ENCODE measurements at regions not wholly inside any gene's neighbourhood (a gene's known extent, or its start where the extent isn't known, plus 50 kb on each side); places are given as distances from the start of the nearest gene placed in this dataset.
A peak's percentile ranks its signal among the peaks of the same experiment; 100 is the strongest.

DNA sequence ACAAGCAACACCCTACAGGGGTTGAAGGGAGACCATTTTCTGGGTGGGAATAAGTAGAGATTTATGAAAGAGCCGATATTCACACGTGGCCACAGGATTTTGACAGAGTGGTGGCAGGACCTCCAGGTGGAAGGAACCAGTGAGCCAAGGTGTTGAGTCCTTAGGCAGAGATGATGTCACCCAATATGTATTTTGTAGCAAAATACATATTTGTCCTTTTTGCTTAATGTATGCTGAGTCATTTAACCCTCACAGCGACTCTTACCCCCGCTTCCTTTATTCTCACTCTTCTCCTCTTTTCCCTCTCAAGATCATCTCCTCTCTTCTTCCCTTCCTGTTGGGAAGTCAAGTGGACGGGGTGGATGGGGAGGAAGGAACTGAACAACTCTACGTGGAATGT, 215.7 kb upstream of the S1PR3 start:
- intact Hi-C loops (cut with micrococcal nuclease), result no loop called here
- H3K79me2 ChIP-seq (ENCODE audit: insufficient read depth, low read length), result no peaks in the 10 kb centered on the region
- H3K4me3 Mint-ChIP-seq, result no peak overlapping the region
- no peak overlapping the region for H3K9ac ChIP-seq (ENCODE audit: insufficient read depth, low read length, poor library complexity, severe bottlenecking)
- TF ChIP-seq, protein P1, sequence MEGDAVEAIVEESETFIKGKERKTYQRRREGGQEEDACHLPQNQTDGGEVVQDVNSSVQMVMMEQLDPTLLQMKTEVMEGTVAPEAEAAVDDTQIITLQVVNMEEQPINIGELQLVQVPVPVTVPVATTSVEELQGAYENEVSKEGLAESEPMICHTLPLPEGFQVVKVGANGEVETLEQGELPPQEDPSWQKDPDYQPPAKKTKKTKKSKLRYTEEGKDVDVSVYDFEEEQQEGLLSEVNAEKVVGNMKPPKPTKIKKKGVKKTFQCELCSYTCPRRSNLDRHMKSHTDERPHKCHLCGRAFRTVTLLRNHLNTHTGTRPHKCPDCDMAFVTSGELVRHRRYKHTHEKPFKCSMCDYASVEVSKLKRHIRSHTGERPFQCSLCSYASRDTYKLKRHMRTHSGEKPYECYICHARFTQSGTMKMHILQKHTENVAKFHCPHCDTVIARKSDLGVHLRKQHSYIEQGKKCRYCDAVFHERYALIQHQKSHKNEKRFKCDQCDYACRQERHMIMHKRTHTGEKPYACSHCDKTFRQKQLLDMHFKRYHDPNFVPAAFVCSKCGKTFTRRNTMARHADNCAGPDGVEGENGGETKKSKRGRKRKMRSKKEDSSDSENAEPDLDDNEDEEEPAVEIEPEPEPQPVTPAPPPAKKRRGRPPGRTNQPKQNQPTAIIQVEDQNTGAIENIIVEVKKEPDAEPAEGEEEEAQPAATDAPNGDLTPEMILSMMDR (IDR thresholded peaks at IDR 0.05), result no peak
- H3K27me3 Mint-ChIP-seq (ENCODE audit: low read depth in 3 of 3), result peaks cover 0 to 6% (median 0%) of the 10 kb centered on the region in 3 donors
- H3K27ac Mint-ChIP-seq, result peak overlapping the region in 2 of 7 donors; percentile 8 to 24
- no peak overlapping the region for H3K4me2 ChIP-seq (replicated peaks; ENCODE audit: extremely low read depth, low read length, poor library complexity, severe bottlenecking)
- no peak overlapping the region for H3K4me3 ChIP-seq (replicated peaks in 1 of 3; ENCODE audit: low read depth in 2 of 3, low read length in 3 of 3)
- H3K36me3 ChIP-seq (replicated peaks in 1 of 2; ENCODE audit: control insufficient read depth in 1 of 2, insufficient read depth in 2 of 2, low read length in 2 of 2), result no peaks in the 10 kb centered on the region
- H3K9me3 ChIP-seq (replicated peaks in 1 of 2; ENCODE audit: control insufficient read depth in 1 of 2, insufficient read depth in 1 of 2, low read length in 2 of 2), result no peaks in the 10 kb centered on the region
- no peak for DNase-seq
- H3K36me3 Mint-ChIP-seq, result peaks cover 0 to 6% of the 10 kb centered on the region in 2 donors
- WGBS (ENCODE audit: insufficient coverage), result no CpG with 5 or more reads among the region's 6 CpGs
- H4K20me1 ChIP-seq (ENCODE audit: insufficient read depth, low read length), result no peaks in the 10 kb centered on the region
- no peaks in the 10 kb centered on the region for H3K27me3 ChIP-seq (ENCODE audit: control insufficient read depth in 2 of 2, insufficient read depth in 2 of 2, low read length in 2 of 2)
- H3K4me1 ChIP-seq (ENCODE audit: control insufficient read depth in 1 of 2, insufficient read depth in 2 of 2, low read length in 2 of 2), result peaks cover 34 to 44% of the 10 kb centered on the region in 2 donors
- no peak overlapping the region for H3K27ac ChIP-seq (ENCODE audit: low read depth in 1 of 2, low read length in 2 of 2)
- peaks cover 0 to 1% (median 0%) of the 10 kb centered on the region in 7 donors for H3K9me3 Mint-ChIP-seq
- H3K4me1 Mint-ChIP-seq, result peaks cover 42% of the 10 kb centered on the region
- H2AFZ ChIP-seq (ENCODE audit: insufficient read depth, low read depth, low read length, poor library complexity, severe bottlenecking), result no peak overlapping the region

DNA sequence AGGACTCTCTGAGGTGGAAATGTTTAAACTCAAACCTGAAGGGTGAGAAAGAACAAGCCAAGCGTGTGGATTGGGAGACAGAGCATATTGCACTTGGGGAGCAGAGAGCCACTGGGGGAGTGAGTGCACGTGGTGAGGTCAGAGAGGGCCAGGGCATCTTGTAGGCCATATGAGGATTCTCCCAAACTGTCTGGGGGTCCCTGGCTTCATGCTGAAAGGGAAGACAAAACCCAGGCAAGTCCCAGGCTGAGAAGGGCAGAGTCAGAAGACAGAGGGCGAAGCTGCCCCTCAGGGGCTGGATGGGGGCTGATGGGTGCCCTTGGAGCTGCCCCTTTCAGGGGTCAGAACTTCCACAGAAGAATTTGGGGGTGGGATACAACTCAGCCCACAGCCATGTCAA, 215.3 kb upstream of the S1PR3 start:
- Mint-ChIP-seq H3K9me3 (peaks cover 0 to 1% (median 0%) of the 10 kb centered on the region in 7 donors), H3K4me3 (no peak overlapping the region), H3K4me1 (peaks cover 42% of the 10 kb centered on the region), H3K36me3 (peaks cover 0 to 6% of the 10 kb centered on the region in 2 donors), H3K27me3 (ENCODE audit: low read depth in 3 of 3) (peaks cover 0 to 6% (median 0%) of the 10 kb centered on the region in 3 donors), H3K27ac (no peak overlapping the region)
- H3K36me3 ChIP-seq (replicated peaks in 1 of 2; ENCODE audit: control insufficient read depth in 1 of 2, insufficient read depth in 2 of 2, low read length in 2 of 2), result no peaks in the 10 kb centered on the region
- H3K4me1 ChIP-seq (ENCODE audit: control insufficient read depth in 1 of 2, insufficient read depth in 2 of 2, low read length in 2 of 2), result peaks cover 34 to 44% of the 10 kb centered on the region in 2 donors
- H4K20me1 ChIP-seq (ENCODE audit: insufficient read depth, low read length), result no peaks in the 10 kb centered on the region
- H2AFZ ChIP-seq (ENCODE audit: insufficient read depth, low read depth, low read length, poor library complexity, severe bottlenecking), result no peak overlapping the region
- DNase-seq, result no peak
- intact Hi-C loops (cut with micrococcal nuclease), result no loop called here
- TF ChIP-seq, protein P1 (IDR thresholded peaks at IDR 0.05), result no peak
- H3K27ac ChIP-seq (ENCODE audit: low read depth in 1 of 2, low read length in 2 of 2), result no peak overlapping the region
- H3K4me2 ChIP-seq (replicated peaks; ENCODE audit: extremely low read depth, low read length, poor library complexity, severe bottlenecking), result no peak overlapping the region
- no peaks in the 10 kb centered on the region for H3K27me3 ChIP-seq (ENCODE audit: control insufficient read depth in 2 of 2, insufficient read depth in 2 of 2, low read length in 2 of 2)
- no peaks in the 10 kb centered on the region for H3K79me2 ChIP-seq (ENCODE audit: insufficient read depth, low read length)
- WGBS (ENCODE audit: insufficient coverage), result 100% methylated on average over 3 of the region's 3 CpGs
- no peaks in the 10 kb centered on the region for H3K9me3 ChIP-seq (replicated peaks in 1 of 2; ENCODE audit: control insufficient read depth in 1 of 2, insufficient read depth in 1 of 2, low read length in 2 of 2)
- H3K4me3 ChIP-seq (replicated peaks in 1 of 3; ENCODE audit: low read depth in 2 of 3, low read length in 3 of 3), result no peak overlapping the region
- H3K9ac ChIP-seq (ENCODE audit: insufficient read depth, low read length, poor library complexity, severe bottlenecking), result no peak overlapping the region

Data from CD14-positive monocyte (primary cell).